ENCODE measurements at regions not wholly inside any gene's neighbourhood (a gene's known extent, or its start where the extent isn't known, plus 50 kb on each side); places are given as distances from the start of the nearest gene placed in this dataset.
"Not testable (repeated sequence)": the region's sequence is repeated elsewhere in the genome, so short reads cannot be mapped to it uniquely, and the experiment has no call there.

- POLR2A ChIA-PET (ENCODE audit: partially characterized antibody); H3K27ac ChIP-seq (ENCODE audit: low read depth, low read length); H3K14ac ChIP-seq (ENCODE audit: insufficient read length); H3K79me1 ChIP-seq (ENCODE audit: low read depth, low read length); H3K23me2 ChIP-seq (ENCODE audit: low read depth, low read length); FAIRE-seq; H3K27me3 ChIP-seq (replicated peaks in 1 of 4; ENCODE audit: control insufficient read depth in 3 of 4, extremely low read depth in 1 of 4, insufficient read depth in 3 of 4, low read length in 3 of 4); H4K8ac ChIP-seq (ENCODE audit: extremely low read depth, insufficient read depth, low read length); H4K5ac ChIP-seq (ENCODE audit: insufficient read length, low read depth, low read length); H3K56ac ChIP-seq (replicated peaks; ENCODE audit: insufficient read length, low read depth, low read length); H4K91ac ChIP-seq (replicated peaks; ENCODE audit: insufficient read length, low read length); H2BK5ac ChIP-seq (ENCODE audit: low read depth, low read length); H3K4me2 ChIP-seq (ENCODE audit: insufficient read depth in 1 of 2, low read depth in 2 of 2, low read length in 2 of 2); H3K9me3 ChIP-seq (ENCODE audit: insufficient read depth in 2 of 2, low read depth in 1 of 2, low read length in 1 of 2); H2BK12ac ChIP-seq (ENCODE audit: low read depth, low read length); H4K20me1 ChIP-seq (replicated peaks in 1 of 2; ENCODE audit: control insufficient read depth in 1 of 2, insufficient read depth in 2 of 2, low read length in 2 of 2); H3K79me2 ChIP-seq (ENCODE audit: control insufficient read depth in 1 of 2, insufficient read depth in 2 of 2, low read length in 2 of 2); H3K36me3 ChIP-seq (ENCODE audit: control insufficient read depth in 2 of 4, insufficient read depth in 4 of 4, low read length in 3 of 4); DNase-seq (ENCODE audit: low read depth in 1 of 2, low spot score in 2 of 2); H3K4me3 ChIP-seq (ENCODE audit: extremely low read depth in 1 of 4, insufficient read depth in 2 of 4, low read depth in 3 of 4, low read length in 4 of 4); H2BK120ac ChIP-seq (replicated peaks; ENCODE audit: low read depth, low read length); H3K4me1 ChIP-seq (replicated peaks in 1 of 4; ENCODE audit: control insufficient read depth in 3 of 4, insufficient read depth in 4 of 4, low read length in 3 of 4); H2AK5ac ChIP-seq (ENCODE audit: low read depth, low read length); H3K4ac ChIP-seq (replicated peaks; ENCODE audit: insufficient read length, low read depth, low read length); H3K9ac ChIP-seq (replicated peaks in 1 of 4; ENCODE audit: extremely low read depth in 1 of 4, low read depth in 3 of 4, low read length in 3 of 4); H2BK20ac ChIP-seq (ENCODE audit: low read length); H2AFZ ChIP-seq (ENCODE audit: low read length); H3K23ac ChIP-seq (ENCODE audit: insufficient read length); H3K18ac ChIP-seq (ENCODE audit: extremely low read depth, low read length); H2BK15ac ChIP-seq (ENCODE audit: low read length): not testable (repeated sequence)
- CTCF ChIA-PET (ENCODE audit: partially characterized antibody): interaction anchor here (1.0 kb wide), 1 partner anchor 18 kb away, joined by 3 read pairs; no protein-coding TSS in a partner anchor
- WGBS, 2 experiments (ENCODE audit: extremely low coverage in 1 of 2, insufficient coverage in 1 of 2, insufficient read length in 1 of 2, insufficient replicate concordance in 2 of 2, low coverage in 1 of 2, low lambda C conversion rate in 2 of 2, missing lambda C conversion rate in 1 of 2): 85% methylated on average over 6 of the region's 6 CpGs; no CpG with 5 or more reads in 1 of the 2 experiments
Measured at GRCh38 chr2:64899876-64900275, 89.3 kb upstream of the SLC1A4 start.

All from H1 (cell line).